Breast epithelium (tissue), 4 donors: ENCODE measurements at regions not wholly inside any gene's neighbourhood (a gene's known extent, or its start where the extent isn't known, plus 50 kb on each side); places are given as distances from the start of the nearest gene placed in this dataset.

Experiments
- DNase-seq, 2 donors: peaks; one replicate each; pipeline ENCODE4 v3.0.0-alpha.2; 2019; ENCODE audit warnings: low spot score in 2 of 2
- H3K27ac ChIP-seq, 2 donors: fragments of 200-600 bp; sonication (generic) in 1 of 2; one replicate each; pipeline ENCODE4 v1.5.1; 2016 to 2019; ENCODE audit warnings: mild to moderate bottlenecking in 1 of 2
- H3K27me3 ChIP-seq, 2 donors: fragments of 200-600 bp; sonication (generic) in 1 of 2; one replicate each; pipeline versions ENCODE4 v1.5.1 to v1.6.0; 2017 to 2019; ENCODE audit warnings: control low read depth in 1 of 2, mild to moderate bottlenecking in 1 of 2
- H3K36me3 ChIP-seq: fragments of 200-600 bp; one replicate; pipeline ENCODE4 v1.5.1; 2019
- H3K4me1 ChIP-seq, 2 donors: fragments of 200-600 bp; sonication (generic); one replicate each; pipeline ENCODE4 v1.5.1; 2016 to 2019; ENCODE audit warnings: control low read depth in 1 of 2
- H3K4me3 ChIP-seq, 3 donors: fragments of 200-600 bp; sonication (generic); 1 replicate in 2 of 3; 2 replicates in 1 of 3; pipeline ENCODE4 v1.5.1; 2016 to 2019; ENCODE audit warnings: mild to moderate bottlenecking in 3 of 3, moderate library complexity in 2 of 3
- H3K9me3 ChIP-seq, 2 donors: fragments of 200-600 bp; sonication (generic) in 1 of 2; one replicate each; pipeline ENCODE4 v1.5.1; 2016 to 2019; ENCODE audit warnings: control low read depth in 1 of 2
- CTCF ChIP-seq, 3 donors: fragments of 450-650 bp; IDR thresholded peaks; one replicate each; pipeline ENCODE4 v1.5.1; 2016 to 2017; ENCODE audit warnings: antibody characterized with exemption in 3 of 3, mild to moderate bottlenecking in 3 of 3, moderate library complexity in 3 of 3
- POLR2A ChIP-seq: fragments of 450-650 bp; IDR thresholded peaks from one replicate; pipeline ENCODE4 v1.6.1; 2016; ENCODE audit warnings: antibody characterized with exemption, mild to moderate bottlenecking, moderate library complexity
- POLR2AphosphoS5 ChIP-seq, 3 donors: sonication (generic); formaldehyde crosslinking; IDR thresholded peaks; one replicate each; pipeline ENCODE4 v1.6.1; 2017; ENCODE audit warnings: antibody characterized with exemption in 3 of 3
- intact Hi-C: fragments of 100-400 bp; cut with DNase I; formaldehyde crosslinking; loops from one replicate; pipeline ENCODE4 v1.15.1; 2023; ENCODE audit warnings: low total_unique reads

DNA sequence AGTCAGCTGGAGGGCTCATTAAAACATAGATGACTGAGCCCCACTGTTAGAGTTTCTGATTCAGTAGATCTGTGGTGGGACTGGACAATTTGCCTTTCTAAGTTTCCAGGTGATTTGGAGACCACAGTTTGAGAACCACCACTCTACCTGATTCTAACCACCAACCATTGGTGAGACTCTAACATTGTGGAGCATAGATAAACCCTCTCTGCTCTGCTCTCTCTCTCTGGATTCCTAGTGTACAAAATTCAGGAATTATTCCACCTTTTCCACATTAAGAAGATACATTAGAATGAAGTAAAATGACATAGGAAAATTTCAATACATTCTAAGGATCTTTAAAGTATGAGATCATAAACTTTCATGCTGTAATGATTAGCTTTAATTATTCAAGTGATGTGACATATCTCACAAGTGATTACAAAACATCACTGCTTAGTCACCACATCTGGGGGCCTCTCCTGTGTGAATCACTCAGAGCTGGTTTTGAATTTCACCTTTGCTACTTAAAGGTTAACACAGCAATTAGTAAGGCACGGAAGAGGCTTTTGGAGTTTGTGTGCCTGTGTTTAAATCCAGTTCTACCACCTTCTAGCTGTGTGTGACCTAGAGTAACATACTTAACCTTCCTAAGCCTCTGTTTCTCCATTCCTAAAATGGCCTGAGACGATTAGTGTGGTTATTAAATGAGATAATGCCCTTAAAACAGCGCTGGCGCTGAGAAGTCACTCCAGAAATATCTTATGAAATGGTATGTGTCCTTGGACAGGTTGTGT lies 78.5 kb upstream of the NBEA start:
- no peaks in the 10 kb centered on the region for H3K4me1 ChIP-seq
- DNase-seq = no peak

GRCh38 chr13:34864671-34865070 lies 77.4 kb upstream of the NBEA start:
- Histone ChIP-seq H3K9me3 (no peaks in the 10 kb centered on the region), H3K4me3 (no peak overlapping the region), H3K27ac (no peak overlapping the region), H3K36me3 (no peaks in the 10 kb centered on the region), H3K27me3 (no peaks in the 10 kb centered on the region), H3K4me1 (no peaks in the 10 kb centered on the region)
- intact Hi-C loops = no loop called here
- no peak for DNase-seq
- TF ChIP-seq POLR2AphosphoS5 (IDR thresholded peaks at IDR 0.05) (no peak), CTCF (IDR thresholded peaks at IDR 0.05) (no peak), POLR2A (no peak)

More for the DNA sequence above, 78.5 kb upstream of the NBEA start:
- no peak for TF ChIP-seq CTCF (IDR thresholded peaks at IDR 0.05)
- no peak for TF ChIP-seq POLR2AphosphoS5 (IDR thresholded peaks at IDR 0.05)
- no peak for TF ChIP-seq POLR2A
- no peaks in the 10 kb centered on the region for H3K36me3 ChIP-seq
- intact Hi-C loops = no loop called here
- no peak overlapping the region for H3K4me3 ChIP-seq
- H3K27ac ChIP-seq = no peak overlapping the region
- no peaks in the 10 kb centered on the region for H3K9me3 ChIP-seq
- no peaks in the 10 kb centered on the region for H3K27me3 ChIP-seq

DNA sequence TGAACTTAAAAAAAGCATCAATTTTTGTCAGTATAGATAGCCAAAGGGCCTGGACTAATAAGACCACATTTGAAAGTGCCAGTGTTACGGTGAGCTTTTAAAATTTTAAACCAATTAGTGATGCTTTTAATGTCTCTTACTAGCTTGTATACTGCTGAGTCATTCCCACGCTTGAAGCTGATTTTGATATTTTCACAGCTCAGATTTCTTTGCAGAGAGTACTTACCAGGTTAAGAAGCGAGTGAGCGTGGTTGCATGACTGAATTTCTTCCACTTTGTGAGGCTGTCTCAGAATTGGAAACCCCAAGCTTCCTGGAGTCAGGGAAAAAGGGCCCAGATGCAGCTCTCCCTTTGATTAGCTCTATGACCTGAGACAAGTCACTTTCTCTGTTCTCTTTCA lies 74.5 kb upstream of the NBEA start:
- Histone ChIP-seq H3K4me3 (no peak overlapping the region), H3K36me3 (no peaks in the 10 kb centered on the region), H3K9me3 (no peaks in the 10 kb centered on the region), H3K27ac (no peak overlapping the region), H3K27me3 (no peaks in the 10 kb centered on the region), H3K4me1 (no peaks in the 10 kb centered on the region)
- TF ChIP-seq POLR2AphosphoS5 (IDR thresholded peaks at IDR 0.05) (no peak), POLR2A (no peak), CTCF (IDR thresholded peaks at IDR 0.05) (no peak)
- no peak for DNase-seq
- intact Hi-C loops = no loop called here

DNA sequence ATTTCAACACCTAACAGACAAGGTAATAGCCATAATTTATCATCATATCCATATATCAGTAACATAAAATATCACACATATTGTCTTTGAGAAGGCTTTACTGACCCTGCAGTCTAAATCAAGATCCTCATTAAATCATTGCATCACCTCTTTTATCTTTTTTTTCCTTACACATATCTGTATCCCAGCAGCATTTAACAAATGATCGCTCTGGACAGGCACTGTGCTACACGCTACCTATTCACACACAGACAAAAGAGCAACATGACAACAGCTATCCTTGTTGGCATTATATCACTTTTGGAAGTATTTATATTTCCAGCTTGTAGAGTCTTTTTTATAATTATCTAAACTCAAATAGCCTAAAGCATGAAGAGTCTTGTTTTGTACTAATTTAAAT lies 73.3 kb upstream of the NBEA start:
- Histone ChIP-seq H3K27ac (no peak overlapping the region), H3K9me3 (no peaks in the 10 kb centered on the region), H3K36me3 (no peaks in the 10 kb centered on the region), H3K4me3 (no peak overlapping the region), H3K27me3 (no peaks in the 10 kb centered on the region), H3K4me1 (no peaks in the 10 kb centered on the region)
- intact Hi-C loops = no loop called here
- TF ChIP-seq POLR2AphosphoS5 (IDR thresholded peaks at IDR 0.05) (no peak), POLR2A (no peak), CTCF (IDR thresholded peaks at IDR 0.05) (no peak)
- DNase-seq = no peak

GRCh38 chr13:34869696-34870095 lies 72.4 kb upstream of the NBEA start:
- no peak for DNase-seq
- TF ChIP-seq POLR2A (no peak), POLR2AphosphoS5 (IDR thresholded peaks at IDR 0.05) (no peak), CTCF (IDR thresholded peaks at IDR 0.05) (no peak)
- Histone ChIP-seq H3K4me3 (no peak overlapping the region), H3K27me3 (no peaks in the 10 kb centered on the region), H3K27ac (no peak overlapping the region), H3K36me3 (no peaks in the 10 kb centered on the region), H3K9me3 (no peaks in the 10 kb centered on the region), H3K4me1 (no peaks in the 10 kb centered on the region)
- intact Hi-C loops = no loop called here
